GM12878 (cell line): ENCODE measurements at regions not wholly inside any gene's neighbourhood (a gene's known extent, or its start where the extent isn't known, plus 50 kb on each side); places are given as distances from the start of the nearest gene placed in this dataset.

Source experiments
- ATAC-seq: fragments of 200-7000 bp; cut with Tn5 transposase; 3 replicates; pipeline ENCODE4 v1.9.1; 2020; ENCODE audit warnings: mild to moderate bottlenecking, moderate library complexity
- BruUV-seq: library from RNA; stranded (reverse); fragments of 400-500 nt; replicated peaks from 2 replicates; lab custom pipeline; 2021; lab: Mats Ljungman, UMichigan
- CTCF ChIA-PET: fragments of 300-600 bp; sonication (Branson Sonifier 250); formaldehyde crosslinking; extraction: SDS; loops from one replicate; lab custom pipeline; 2021; ENCODE audit warnings: inconsistent platforms; lab: Yijun Ruan, JAX
- POLR2A ChIA-PET: fragments of 350-600 bp; formaldehyde crosslinking; extraction: SDS; loops from one replicate; lab custom pipeline; 2021; ENCODE audit warnings: inconsistent platforms; lab: Charles Lee
- RAD21 ChIA-PET: fragments of 300-600 bp; sonication (Branson Sonifier 250); formaldehyde crosslinking; loops from one replicate; lab custom pipeline; 2023; ENCODE audit warnings: antibody characterized with exemption; ENCODE audit not compliant: unreplicated experiment; lab: Charles Lee
- SMC1A ChIA-PET: fragments of 300-600 bp; sonication (Branson Sonifier 250); formaldehyde crosslinking; loops from one replicate; lab custom pipeline; 2023; ENCODE audit not compliant: unreplicated experiment, uncharacterized antibody; lab: Charles Lee
- DNase-seq: peaks from one replicate; pipeline ENCODE4 v3.0.0-alpha.2; 2011; ENCODE audit warnings: low read depth, low spot score
- FAIRE-seq: peaks from 3 replicates; lab custom pipeline; 2011; peaks lifted over from hg19 to GRCh38; lab: Jason Lieb, UNC
- H2AFZ ChIP-seq: 2 replicates; pipeline ENCODE4 v1.6.0; 2011; ENCODE audit warnings: low read depth, low read length, control low read depth; ENCODE audit not compliant: control insufficient read depth
- H3K27ac ChIP-seq: 2 replicates; pipeline ENCODE4 v1.5.1; 2011; ENCODE audit warnings: control low read depth; ENCODE audit not compliant: control insufficient read depth, insufficient read depth
- H3K27me3 ChIP-seq, 2 experiments: replicated peaks in 1 of 2; 2 replicates each; pipeline versions ENCODE4 v1.6.0 to v1.6.1; 2011; ENCODE audit warnings: low read length in 1 of 2; ENCODE audit not compliant: control insufficient read depth in 2 of 2, insufficient read depth in 2 of 2
- H3K36me3 ChIP-seq, 2 experiments: 2 replicates each; pipeline ENCODE4 v1.5.1; 2011; ENCODE audit warnings: low read length in 1 of 2; ENCODE audit not compliant: control insufficient read depth in 2 of 2, insufficient read depth in 2 of 2
- H3K4me1 ChIP-seq: 2 replicates; pipeline ENCODE4 v1.6.1; 2011; ENCODE audit warnings: mild to moderate bottlenecking, low read length, moderate library complexity, mixed read lengths; ENCODE audit not compliant: control insufficient read depth, insufficient read depth
- H3K4me2 ChIP-seq: 2 replicates; pipeline ENCODE4 v1.6.0; 2011; ENCODE audit warnings: control low read depth; ENCODE audit not compliant: control insufficient read depth, insufficient read depth
- H3K4me3 ChIP-seq: fragments of 200-600 bp; sonication (generic); 2 replicates; pipeline ENCODE4 v1.5.1; 2016
- H3K79me2 ChIP-seq: 2 replicates; pipeline ENCODE4 v1.6.0; 2011; ENCODE audit warnings: low read length; ENCODE audit not compliant: control insufficient read depth, insufficient read depth
- H3K9ac ChIP-seq: 2 replicates; pipeline ENCODE4 v1.8.0; 2011; ENCODE audit warnings: low read length, control low read depth, mixed read lengths; ENCODE audit not compliant: control insufficient read depth, insufficient read depth
- H3K9me3 ChIP-seq: replicated peaks from 3 replicates; pipeline ENCODE4 v1.5.1; 2011; ENCODE audit warnings: mild to moderate bottlenecking, low read length; ENCODE audit not compliant: control insufficient read depth, insufficient read depth
- H4K20me1 ChIP-seq: 2 replicates; pipeline ENCODE4 v1.6.0; 2011; ENCODE audit not compliant: control insufficient read depth, insufficient read depth
- CHD1 ChIP-seq: IDR thresholded peaks from 2 replicates; pipeline ENCODE4 v1.6.1; 2012; ENCODE audit warnings: low read depth, low read length, improper control_type of control experiment
- CREM ChIP-seq: IDR thresholded peaks from 2 replicates; pipeline ENCODE4 v1.6.1; 2014; ENCODE audit warnings: antibody characterized with exemption, low read depth
- E2F8 ChIP-seq: fragments of 450-650 bp; IDR thresholded peaks from 2 replicates; pipeline ENCODE4 v1.6.1; 2018; ENCODE audit warnings: mild to moderate bottlenecking, low read depth, moderate library complexity; ENCODE audit not compliant: partially characterized antibody
- ELK1 ChIP-seq: IDR thresholded peaks from 2 replicates; pipeline ENCODE4 v1.6.1; 2012; ENCODE audit warnings: low read depth, low read length, improper control_type of control experiment
- IKZF1 ChIP-seq: fragments of 450-650 bp; conservative IDR thresholded peaks from 2 replicates; pipeline ENCODE4 v1.6.1; 2017; ENCODE audit warnings: antibody characterized with exemption, mild to moderate bottlenecking
- IRF4 ChIP-seq: IDR thresholded peaks from 2 replicates; pipeline ENCODE4 v1.6.1; 2011; ENCODE audit warnings: low read depth, low read length
- JUNB ChIP-seq: IDR thresholded peaks from 2 replicates; pipeline ENCODE4 v1.6.1; 2016; ENCODE audit warnings: antibody characterized with exemption, mild to moderate bottlenecking
- JUND ChIP-seq: IDR thresholded peaks from 2 replicates; pipeline ENCODE4 v1.6.1; 2012; ENCODE audit warnings: low read depth, mild to moderate bottlenecking, low read length, improper control_type of control experiment, moderate library complexity
- NR2F1 ChIP-seq: fragments of 450-650 bp; conservative IDR thresholded peaks from 2 replicates; pipeline ENCODE4 v1.6.1; 2017; ENCODE audit warnings: mild to moderate bottlenecking
- PBX3 ChIP-seq: IDR thresholded peaks from 2 replicates; pipeline ENCODE4 v1.6.1; 2011; ENCODE audit warnings: mild to moderate bottlenecking, low read depth, low read length, moderate library complexity; ENCODE audit not compliant: insufficient replicate concordance
- RAD21 ChIP-seq: IDR thresholded peaks from 2 replicates; pipeline ENCODE4 v1.6.1; 2011; ENCODE audit warnings: mild to moderate bottlenecking, low read depth, low read length, moderate library complexity; ENCODE audit not compliant: insufficient read depth
- SREBF1 ChIP-seq: IDR thresholded peaks from 2 replicates; pipeline ENCODE4 v1.6.1; 2012; ENCODE audit warnings: mild to moderate bottlenecking, low read length
- STAT1 ChIP-seq: fragments of 450-650 bp; conservative IDR thresholded peaks from 2 replicates; pipeline ENCODE4 v1.6.1; 2014; ENCODE audit warnings: antibody characterized with exemption, mild to moderate bottlenecking
- TCF3 ChIP-seq: IDR thresholded peaks from 2 replicates; pipeline ENCODE4 v1.6.1; 2012; ENCODE audit warnings: low read depth, mild to moderate bottlenecking, low read length, borderline replicate concordance; ENCODE audit not compliant: insufficient read depth
- ZNF24 ChIP-seq: fragments of 450-650 bp; IDR thresholded peaks from 2 replicates; pipeline ENCODE4 v1.6.1; 2017; ENCODE audit warnings: antibody characterized with exemption, mild to moderate bottlenecking
- WGBS: methylation state at CpG from one replicate; pipeline ENCODE4 v1.1.6; 2016; ENCODE audit warnings: low lambda C conversion rate; ENCODE audit not compliant: insufficient replicate concordance, insufficient coverage; ENCODE audit errors: missing lambda C conversion rate; 5-methylcytosine and 5-hydroxymethylcytosine counted together
- in situ Hi-C: fragments of 300-500 bp; cut with MboI; formaldehyde crosslinking; loops from 9 replicates; pipeline ENCODE4 v1.14.3; 2018; ENCODE audit warnings: mixed read lengths
- intact Hi-C: fragments of 100-400 bp; cut with micrococcal nuclease; formaldehyde crosslinking; loops from one replicate; pipeline ENCODE4 v1.14.2; 2022; ENCODE audit not compliant: unreplicated experiment
- TF ChIP-seq, protein P1 (sequence below): fragments of 450-650 bp; formaldehyde crosslinking; IDR thresholded peaks from 2 replicates; pipeline ENCODE4 v1.5.0; 2022; ENCODE audit warnings: mild to moderate bottlenecking, missing genetic modification characterization
- TF ChIP-seq, protein P2 (sequence below): fragments of 450-650 bp; IDR thresholded peaks from 2 replicates; pipeline ENCODE4 v1.6.1; 2016; ENCODE audit warnings: mild to moderate bottlenecking

GRCh38 chr2:163369111-163369510, 366.7 kb downstream of the FIGN start:
- DNase-seq (no peak), ATAC-seq (no peak), FAIRE-seq (no peak)
- H2AFZ ChIP-seq = no peak overlapping the region
- no peaks in the 10 kb centered on the region for H3K4me1 ChIP-seq
- 0% methylated on average over 1 of the region's 1 CpG for WGBS
- no peak overlapping the region for H3K4me2 ChIP-seq
- CTCF ChIA-PET = interaction anchor here (0.6 to 1.8 kb wide), 2 partner anchors 20 to 24 kb away, joined by 3 to 5 read pairs; no protein-coding TSS in a partner anchor
- RAD21 ChIA-PET = no interaction called here
- no peak overlapping the region for H3K27ac ChIP-seq
- no peak overlapping the region for H3K9ac ChIP-seq
- BruUV-seq = no TSS peak
- H3K36me3 ChIP-seq = no peaks in the 10 kb centered on the region
- H3K9me3 ChIP-seq = no peaks in the 10 kb centered on the region
- H3K27me3 ChIP-seq = no peaks in the 10 kb centered on the region
- H3K79me2 ChIP-seq = no peaks in the 10 kb centered on the region
- H4K20me1 ChIP-seq = no peaks in the 10 kb centered on the region
- SMC1A ChIA-PET = interaction anchor here (0.7 kb wide), 1 partner anchor 10 kb away, joined by 7 read pairs; no protein-coding TSS in a partner anchor
- POLR2A ChIA-PET = no interaction called here
- intact Hi-C loops = no loop called here
- in situ Hi-C loops = no loop called here
- H3K4me3 ChIP-seq = no peak overlapping the region
- TF ChIP-seq IRF4 = no peak
- no peak for TF ChIP-seq RAD21
- no peak for TF ChIP-seq SREBF1
- TF ChIP-seq, protein P1, sequence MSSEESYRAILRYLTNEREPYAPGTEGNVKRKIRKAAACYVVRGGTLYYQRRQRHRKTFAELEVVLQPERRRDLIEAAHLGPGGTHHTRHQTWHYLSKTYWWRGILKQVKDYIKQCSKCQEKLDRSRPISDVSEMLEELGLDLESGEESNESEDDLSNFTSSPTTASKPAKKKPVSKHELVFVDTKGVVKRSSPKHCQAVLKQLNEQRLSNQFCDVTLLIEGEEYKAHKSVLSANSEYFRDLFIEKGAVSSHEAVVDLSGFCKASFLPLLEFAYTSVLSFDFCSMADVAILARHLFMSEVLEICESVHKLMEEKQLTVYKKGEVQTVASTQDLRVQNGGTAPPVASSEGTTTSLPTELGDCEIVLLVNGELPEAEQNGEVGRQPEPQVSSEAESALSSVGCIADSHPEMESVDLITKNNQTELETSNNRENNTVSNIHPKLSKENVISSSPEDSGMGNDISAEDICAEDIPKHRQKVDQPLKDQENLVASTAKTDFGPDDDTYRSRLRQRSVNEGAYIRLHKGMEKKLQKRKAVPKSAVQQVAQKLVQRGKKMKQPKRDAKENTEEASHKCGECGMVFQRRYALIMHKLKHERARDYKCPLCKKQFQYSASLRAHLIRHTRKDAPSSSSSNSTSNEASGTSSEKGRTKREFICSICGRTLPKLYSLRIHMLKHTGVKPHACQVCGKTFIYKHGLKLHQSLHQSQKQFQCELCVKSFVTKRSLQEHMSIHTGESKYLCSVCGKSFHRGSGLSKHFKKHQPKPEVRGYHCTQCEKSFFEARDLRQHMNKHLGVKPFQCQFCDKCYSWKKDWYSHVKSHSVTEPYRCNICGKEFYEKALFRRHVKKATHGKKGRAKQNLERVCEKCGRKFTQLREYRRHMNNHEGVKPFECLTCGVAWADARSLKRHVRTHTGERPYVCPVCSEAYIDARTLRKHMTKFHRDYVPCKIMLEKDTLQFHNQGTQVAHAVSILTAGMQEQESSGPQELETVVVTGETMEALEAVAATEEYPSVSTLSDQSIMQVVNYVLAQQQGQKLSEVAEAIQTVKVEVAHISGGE (CRISPR knock-in tag) = no peak
- TF ChIP-seq CREM = no peak
- no peak for TF ChIP-seq JUND
- TF ChIP-seq, protein P2, sequence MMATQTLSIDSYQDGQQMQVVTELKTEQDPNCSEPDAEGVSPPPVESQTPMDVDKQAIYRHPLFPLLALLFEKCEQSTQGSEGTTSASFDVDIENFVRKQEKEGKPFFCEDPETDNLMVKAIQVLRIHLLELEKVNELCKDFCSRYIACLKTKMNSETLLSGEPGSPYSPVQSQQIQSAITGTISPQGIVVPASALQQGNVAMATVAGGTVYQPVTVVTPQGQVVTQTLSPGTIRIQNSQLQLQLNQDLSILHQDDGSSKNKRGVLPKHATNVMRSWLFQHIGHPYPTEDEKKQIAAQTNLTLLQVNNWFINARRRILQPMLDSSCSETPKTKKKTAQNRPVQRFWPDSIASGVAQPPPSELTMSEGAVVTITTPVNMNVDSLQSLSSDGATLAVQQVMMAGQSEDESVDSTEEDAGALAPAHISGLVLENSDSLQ = no peak
- no peak for TF ChIP-seq CHD1
- no peak for TF ChIP-seq NR2F1
- TF ChIP-seq ELK1 = no peak
- TF ChIP-seq ZNF24 = no peak
- no peak for TF ChIP-seq E2F8
- TF ChIP-seq STAT1 = no peak
- no peak for TF ChIP-seq JUNB
- TF ChIP-seq TCF3 = no peak
- TF ChIP-seq PBX3 = no peak
- no peak for TF ChIP-seq IKZF1
